Neural progenitor cell (in vitro differentiated cells): ENCODE measurements at regions not wholly inside any gene's neighbourhood (a gene's known extent, or its start where the extent isn't known, plus 50 kb on each side); places are given as distances from the start of the nearest gene placed in this dataset.

ENCODE experiments used
- EZH2 ChIP-seq: fragments of 200-600 bp; sonication (generic); IDR thresholded peaks from 2 replicates; pipeline ENCODE4 v1.6.1; 2017; ENCODE audit warnings: antibody characterized with exemption, mild to moderate bottlenecking, moderate library complexity
- TF ChIP-seq, protein P1 (sequence below): fragments of 200-600 bp; sonication (generic); IDR thresholded peaks from 2 replicates; pipeline ENCODE4 v1.5.1; 2017; ENCODE audit warnings: antibody characterized with exemption, mild to moderate bottlenecking

DNA sequence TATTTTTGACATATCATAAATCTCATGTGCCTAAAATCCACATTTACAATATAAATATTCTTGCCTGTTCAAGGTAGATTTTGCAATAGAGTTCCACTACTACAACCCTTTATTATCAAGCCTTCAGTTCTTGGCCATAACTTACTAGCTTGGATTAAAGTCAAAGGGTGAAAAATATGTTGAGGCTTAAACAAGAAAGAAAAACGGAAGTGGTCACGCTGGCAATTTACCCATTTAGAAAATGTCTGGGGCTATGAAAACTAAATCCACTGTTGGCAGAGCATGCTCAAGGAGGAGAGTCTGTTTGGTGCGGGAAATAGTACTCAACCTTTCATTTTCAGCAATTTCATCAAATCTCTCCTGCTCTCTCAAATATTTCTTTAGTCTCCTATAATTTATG, 209.8 kb upstream of the RHOBTB1 start:
- TF ChIP-seq, protein P1, sequence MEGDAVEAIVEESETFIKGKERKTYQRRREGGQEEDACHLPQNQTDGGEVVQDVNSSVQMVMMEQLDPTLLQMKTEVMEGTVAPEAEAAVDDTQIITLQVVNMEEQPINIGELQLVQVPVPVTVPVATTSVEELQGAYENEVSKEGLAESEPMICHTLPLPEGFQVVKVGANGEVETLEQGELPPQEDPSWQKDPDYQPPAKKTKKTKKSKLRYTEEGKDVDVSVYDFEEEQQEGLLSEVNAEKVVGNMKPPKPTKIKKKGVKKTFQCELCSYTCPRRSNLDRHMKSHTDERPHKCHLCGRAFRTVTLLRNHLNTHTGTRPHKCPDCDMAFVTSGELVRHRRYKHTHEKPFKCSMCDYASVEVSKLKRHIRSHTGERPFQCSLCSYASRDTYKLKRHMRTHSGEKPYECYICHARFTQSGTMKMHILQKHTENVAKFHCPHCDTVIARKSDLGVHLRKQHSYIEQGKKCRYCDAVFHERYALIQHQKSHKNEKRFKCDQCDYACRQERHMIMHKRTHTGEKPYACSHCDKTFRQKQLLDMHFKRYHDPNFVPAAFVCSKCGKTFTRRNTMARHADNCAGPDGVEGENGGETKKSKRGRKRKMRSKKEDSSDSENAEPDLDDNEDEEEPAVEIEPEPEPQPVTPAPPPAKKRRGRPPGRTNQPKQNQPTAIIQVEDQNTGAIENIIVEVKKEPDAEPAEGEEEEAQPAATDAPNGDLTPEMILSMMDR: no peak
- no peak for TF ChIP-seq EZH2
